HepG2 (cell line): ENCODE measurements at regions not wholly inside any gene's neighbourhood (a gene's known extent, or its start where the extent isn't known, plus 50 kb on each side); places are given as distances from the start of the nearest gene placed in this dataset.
A peak's percentile ranks its signal among the peaks of the same experiment; 100 is the strongest.

ENCODE experiments used
- ATAC-seq: fragments of 200-7000 bp; cut with Tn5 transposase; 3 replicates; pipeline ENCODE4 v1.9.1; 2020; ENCODE audit warnings: mild to moderate bottlenecking, moderate library complexity
- BruUV-seq: library from RNA; stranded (reverse); fragments of 400-500 nt; replicated peaks from 2 replicates; lab custom pipeline; 2021; lab: Mats Ljungman, UMichigan
- CTCF ChIA-PET: fragments of 300-600 bp; formaldehyde crosslinking; extraction: SDS; loops from one replicate; lab custom pipeline; 2021; ENCODE audit warnings: low total read pairs, inconsistent platforms, low intra/inter-chr PET ratio; lab: Yijun Ruan, JAX
- POLR2A ChIA-PET: fragments of 350-600 bp; sonication (Branson Sonifier 250); formaldehyde crosslinking; loops from one replicate; lab custom pipeline; 2020; ENCODE audit warnings: antibody characterized with exemption, inconsistent platforms; lab: Yijun Ruan, JAX
- DNase-seq: peaks from one replicate; pipeline ENCODE4 v3.0.0-alpha.2; 2015; ENCODE audit warnings: low spot score
- FAIRE-seq: peaks from 3 replicates; lab custom pipeline; 2011; peaks lifted over from hg19 to GRCh38; lab: Jason Lieb, UNC
- H2AFZ ChIP-seq: one replicate; pipeline ENCODE4 v1.6.1; 2011; ENCODE audit warnings: low read length, inconsistent platforms
- H3K27ac ChIP-seq: fragments of 300-600 bp; 3 replicates; pipeline ENCODE4 v1.8.0; 2011; ENCODE audit warnings: mixed run types, mild to moderate bottlenecking, mixed read lengths, low read length, inconsistent platforms; ENCODE audit not compliant: insufficient read depth; ENCODE audit errors: extremely low read length
- H3K27me3 ChIP-seq, 2 experiments: fragments of 200-600 bp in 1 of 2; 2 replicates in 1 of 2; 3 replicates in 1 of 2; pipeline versions ENCODE4 v1.6.0 to v1.8.0; 2011; ENCODE audit warnings: low read length in 2 of 2, mild to moderate bottlenecking in 2 of 2, moderate library complexity in 2 of 2, inconsistent platforms in 1 of 2; ENCODE audit not compliant: insufficient read depth in 2 of 2, control insufficient read depth in 1 of 2
- H3K36me3 ChIP-seq, 2 experiments: fragments of 200-600 bp in 1 of 2; replicated peaks in 1 of 2; 2 replicates in 1 of 2; 3 replicates in 1 of 2; pipeline versions ENCODE4 v1.5.1 to v1.8.0; 2011; ENCODE audit warnings: low read length in 2 of 2, inconsistent platforms in 1 of 2; ENCODE audit not compliant: insufficient read depth in 2 of 2, control insufficient read depth in 1 of 2
- H3K4me1 ChIP-seq: 2 replicates; pipeline ENCODE4 v1.5.1; 2012; ENCODE audit warnings: low read length, inconsistent platforms; ENCODE audit not compliant: insufficient read depth
- H3K4me2 ChIP-seq: 2 replicates; pipeline ENCODE4 v1.6.0; 2011; ENCODE audit warnings: low read depth, low read length, inconsistent platforms
- H3K4me3 ChIP-seq, 3 experiments: fragments of 200-600 bp in 1 of 3; sonication (generic), shearing (Covaris generic) in 1 of 3; replicated peaks in 1 of 3; 2 replicates each; pipeline ENCODE4 v1.5.1; 2011 to 2016; ENCODE audit warnings: low read length in 3 of 3, inconsistent platforms in 2 of 3, low read depth in 2 of 3, mild to moderate bottlenecking in 2 of 3, control low read depth in 1 of 3, mixed read lengths in 1 of 3; ENCODE audit not compliant: insufficient read depth in 1 of 3
- H3K79me2 ChIP-seq: one replicate; pipeline ENCODE4 v1.6.1; 2011; ENCODE audit warnings: low read length, inconsistent platforms; ENCODE audit not compliant: insufficient read depth
- H3K9ac ChIP-seq: 2 replicates; pipeline ENCODE4 v1.6.0; 2011; ENCODE audit warnings: mild to moderate bottlenecking, low read depth, low read length, inconsistent platforms; ENCODE audit not compliant: insufficient read depth
- H3K9me3 ChIP-seq: 2 replicates; pipeline ENCODE4 v1.5.1; 2012; ENCODE audit warnings: mild to moderate bottlenecking, low read length
- H4K20me1 ChIP-seq: 2 replicates; pipeline ENCODE4 v1.6.0; 2011; ENCODE audit warnings: inconsistent platforms, mild to moderate bottlenecking, low read length, moderate library complexity; ENCODE audit not compliant: insufficient read depth
- ATF7 ChIP-seq, 2 experiments: fragments of 450-650 bp in 1 of 2; sonication (generic) in 1 of 2; formaldehyde crosslinking in 1 of 2; IDR thresholded peaks; 2 replicates each; pipeline versions ENCODE4 v1.4.0 to v1.6.1; 2016 to 2020; ENCODE audit warnings: antibody characterized with exemption in 1 of 2, mild to moderate bottlenecking in 1 of 2, missing genetic modification reagents in 1 of 2
- CEBPB ChIP-seq: IDR thresholded peaks from 2 replicates; pipeline ENCODE4 v1.6.1; 2011; ENCODE audit warnings: low read depth, low read length, improper control_type of control experiment, borderline replicate concordance
- ZBTB1 ChIP-seq: sonication (generic); formaldehyde crosslinking; IDR thresholded peaks from 2 replicates; pipeline ENCODE4 v1.4.0; 2020; ENCODE audit warnings: missing genetic modification reagents, borderline replicate concordance
- ZNF33B ChIP-seq: sonication (generic); formaldehyde crosslinking; IDR thresholded peaks from 2 replicates; pipeline ENCODE4 v1.5.1; 2020; ENCODE audit warnings: mild to moderate bottlenecking, missing genetic modification reagents
- ZNF350 ChIP-seq: sonication (generic); formaldehyde crosslinking; IDR thresholded peaks from 2 replicates; pipeline ENCODE4 v1.4.0; 2020; ENCODE audit warnings: mild to moderate bottlenecking, low read depth, missing genetic modification reagents, borderline replicate concordance
- ZNF496 ChIP-seq: sonication (generic); formaldehyde crosslinking; IDR thresholded peaks from 2 replicates; pipeline ENCODE4 v1.8.1; 2023; ENCODE audit warnings: mild to moderate bottlenecking, moderate library complexity, missing genetic modification reagents; ENCODE audit not compliant: insufficient replicate concordance
- whole genome bisulfite sequencing: methylation state at CpG from one replicate; pipeline ENCODE4 v1.1.6; 2017; ENCODE audit warnings: low lambda C conversion rate; 5-methylcytosine and 5-hydroxymethylcytosine counted together
- in situ Hi-C: cut with HindIII; loops from 2 replicates; pipeline ENCODE4 v1.10.0; 2017; ENCODE audit warnings: low pct_unique_long_range_greater_than_20kb; ENCODE audit not compliant: extremely low pct_ligation_motif_present
- intact Hi-C: fragments of 100-400 bp; cut with micrococcal nuclease; formaldehyde crosslinking; loops from one replicate; pipeline ENCODE4 v1.10.0; 2022; ENCODE audit not compliant: unreplicated experiment
- TF ChIP-seq, protein P1 (sequence below), 2 experiments: sonication (generic) in 1 of 2; formaldehyde crosslinking in 1 of 2; IDR thresholded peaks; 2 replicates each; pipeline versions ENCODE4 v1.5.1 to v1.6.1; 2011 to 2020; ENCODE audit warnings: borderline replicate concordance in 1 of 2, low read depth in 1 of 2, low read length in 1 of 2, mild to moderate bottlenecking in 1 of 2, missing genetic modification reagents in 1 of 2, moderate library complexity in 1 of 2

GRCh38 chr2:175806125-175806490 lies 196.0 kb downstream of the LNPK start (continued):
- TF ChIP-seq, protein P1, sequence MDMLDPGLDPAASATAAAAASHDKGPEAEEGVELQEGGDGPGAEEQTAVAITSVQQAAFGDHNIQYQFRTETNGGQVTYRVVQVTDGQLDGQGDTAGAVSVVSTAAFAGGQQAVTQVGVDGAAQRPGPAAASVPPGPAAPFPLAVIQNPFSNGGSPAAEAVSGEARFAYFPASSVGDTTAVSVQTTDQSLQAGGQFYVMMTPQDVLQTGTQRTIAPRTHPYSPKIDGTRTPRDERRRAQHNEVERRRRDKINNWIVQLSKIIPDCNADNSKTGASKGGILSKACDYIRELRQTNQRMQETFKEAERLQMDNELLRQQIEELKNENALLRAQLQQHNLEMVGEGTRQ (IDR thresholded peaks at IDR 0.05; ENCODE audit: low read depth, low read length), result no peak
- TF ChIP-seq, protein P1 (CRISPR knock-in tag; IDR thresholded peaks at IDR 0.05; ENCODE audit: borderline replicate concordance), result no peak
- no peak for TF ChIP-seq ZBTB1 (CRISPR knock-in tag)

- H3K27me3 ChIP-seq, result no peaks in the 10 kb centered on the region
- H4K20me1 ChIP-seq, result no peaks in the 10 kb centered on the region
- no peaks in the 10 kb centered on the region for H3K4me1 ChIP-seq
- ATAC-seq, result no peak
- H3K79me2 ChIP-seq, result no peaks in the 10 kb centered on the region
- H3K4me3 ChIP-seq, result no peak overlapping the region
- no peaks in the 10 kb centered on the region for H3K36me3 ChIP-seq
- CTCF ChIA-PET, result no interaction called here
- POLR2A ChIA-PET, result no interaction called here
- no peak for DNase-seq
- no peaks in the 10 kb centered on the region for H3K9me3 ChIP-seq
- TF ChIP-seq ZNF496 (no peak), ZNF350 (no peak), ZNF33B (CRISPR knock-in tag) (no peak), ATF7 (IDR thresholded peaks at IDR 0.05) (0 out of 2 replicates have a peak, but pooled peaks have one; percentile 1), ATF7 (CRISPR knock-in tag; IDR thresholded peaks at IDR 0.05) (no peak), CEBPB (peak; percentile 78)
- H3K9ac ChIP-seq, result no peak overlapping the region
- in situ Hi-C loops (no loop called here), intact Hi-C loops (no loop called here)
- no TSS peak for BruUV-seq
- WGBS, result 57% methylated on average over 4 of the region's 5 CpGs
- no peak overlapping the region for H2AFZ ChIP-seq
- no peak for FAIRE-seq
- H3K27ac ChIP-seq, result no peak overlapping the region
- H3K4me2 ChIP-seq, result no peak overlapping the region
Observed at GRCh38 chr2:175805442-175806124, 196.5 kb downstream of the LNPK start.
